ENCODE measurements at regions not wholly inside any gene's neighbourhood (a gene's known extent, or its start where the extent isn't known, plus 50 kb on each side); places are given as distances from the start of the nearest gene placed in this dataset.

DNA sequence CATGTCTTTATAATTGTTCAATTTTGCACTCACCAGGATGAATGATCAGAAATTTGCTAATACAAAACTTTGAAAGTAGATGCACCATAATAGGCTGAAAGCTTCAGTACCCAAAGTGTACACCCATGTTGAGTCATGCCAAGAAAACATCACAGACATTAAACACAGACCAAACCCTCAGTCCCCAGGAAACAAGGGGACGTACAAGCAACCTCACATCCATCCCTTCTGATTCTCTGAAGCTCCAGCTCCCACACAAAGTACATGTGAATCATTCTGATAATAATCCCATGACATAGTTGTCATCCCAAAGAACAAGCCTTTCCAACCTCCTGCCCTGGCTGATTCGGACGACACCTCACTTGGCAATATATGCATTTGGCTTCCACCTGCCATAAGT, 183.8 kb downstream of the SNX19 start:
- TF ChIP-seq POLR2AphosphoS5 (IDR thresholded peaks at IDR 0.05; ENCODE audit: low read depth, low read length) (no peak), TAF1 (IDR thresholded peaks at IDR 0.05; ENCODE audit: borderline replicate concordance, insufficient read depth, low read length) (no peak), SIN3A (IDR thresholded peaks at IDR 0.05; ENCODE audit: borderline replicate concordance, insufficient read depth, low read length) (no peak), FOXP2 (optimal IDR thresholded peaks at IDR 0.05; ENCODE audit: borderline replicate concordance, extremely low read depth, extremely low read length, insufficient read depth) (no peak)
- TF ChIP-seq, protein P1, sequence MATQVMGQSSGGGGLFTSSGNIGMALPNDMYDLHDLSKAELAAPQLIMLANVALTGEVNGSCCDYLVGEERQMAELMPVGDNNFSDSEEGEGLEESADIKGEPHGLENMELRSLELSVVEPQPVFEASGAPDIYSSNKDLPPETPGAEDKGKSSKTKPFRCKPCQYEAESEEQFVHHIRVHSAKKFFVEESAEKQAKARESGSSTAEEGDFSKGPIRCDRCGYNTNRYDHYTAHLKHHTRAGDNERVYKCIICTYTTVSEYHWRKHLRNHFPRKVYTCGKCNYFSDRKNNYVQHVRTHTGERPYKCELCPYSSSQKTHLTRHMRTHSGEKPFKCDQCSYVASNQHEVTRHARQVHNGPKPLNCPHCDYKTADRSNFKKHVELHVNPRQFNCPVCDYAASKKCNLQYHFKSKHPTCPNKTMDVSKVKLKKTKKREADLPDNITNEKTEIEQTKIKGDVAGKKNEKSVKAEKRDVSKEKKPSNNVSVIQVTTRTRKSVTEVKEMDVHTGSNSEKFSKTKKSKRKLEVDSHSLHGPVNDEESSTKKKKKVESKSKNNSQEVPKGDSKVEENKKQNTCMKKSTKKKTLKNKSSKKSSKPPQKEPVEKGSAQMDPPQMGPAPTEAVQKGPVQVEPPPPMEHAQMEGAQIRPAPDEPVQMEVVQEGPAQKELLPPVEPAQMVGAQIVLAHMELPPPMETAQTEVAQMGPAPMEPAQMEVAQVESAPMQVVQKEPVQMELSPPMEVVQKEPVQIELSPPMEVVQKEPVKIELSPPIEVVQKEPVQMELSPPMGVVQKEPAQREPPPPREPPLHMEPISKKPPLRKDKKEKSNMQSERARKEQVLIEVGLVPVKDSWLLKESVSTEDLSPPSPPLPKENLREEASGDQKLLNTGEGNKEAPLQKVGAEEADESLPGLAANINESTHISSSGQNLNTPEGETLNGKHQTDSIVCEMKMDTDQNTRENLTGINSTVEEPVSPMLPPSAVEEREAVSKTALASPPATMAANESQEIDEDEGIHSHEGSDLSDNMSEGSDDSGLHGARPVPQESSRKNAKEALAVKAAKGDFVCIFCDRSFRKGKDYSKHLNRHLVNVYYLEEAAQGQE (IDR thresholded peaks at IDR 0.05; ENCODE audit: insufficient read depth in 1 of 2, low read depth in 2 of 2, low read length in 2 of 2), result no peak

GRCh38 chr11:130737041-130737830, 179.0 kb downstream of the SNX19 start:
- no peak for TF ChIP-seq FOXP2 (optimal IDR thresholded peaks at IDR 0.05; ENCODE audit: borderline replicate concordance, extremely low read depth, extremely low read length, insufficient read depth)
- no peak for TF ChIP-seq POLR2AphosphoS5 (IDR thresholded peaks at IDR 0.05; ENCODE audit: low read depth, low read length)
- TF ChIP-seq TAF1 (IDR thresholded peaks at IDR 0.05; ENCODE audit: borderline replicate concordance, insufficient read depth, low read length), result no peak
- TF ChIP-seq SIN3A (IDR thresholded peaks at IDR 0.05; ENCODE audit: borderline replicate concordance, insufficient read depth, low read length), result no peak
- TF ChIP-seq, protein P1 (IDR thresholded peaks at IDR 0.05; ENCODE audit: insufficient read depth in 1 of 2, low read depth in 2 of 2, low read length in 2 of 2), result no peak

- TF ChIP-seq TAF1 (IDR thresholded peaks at IDR 0.05; ENCODE audit: borderline replicate concordance, insufficient read depth, low read length) (no peak), FOXP2 (optimal IDR thresholded peaks at IDR 0.05; ENCODE audit: borderline replicate concordance, extremely low read depth, extremely low read length, insufficient read depth) (peak; percentile 6)
Measured at GRCh38 chr11:130737866-130738431, 178.3 kb downstream of the SNX19 start.

DNA sequence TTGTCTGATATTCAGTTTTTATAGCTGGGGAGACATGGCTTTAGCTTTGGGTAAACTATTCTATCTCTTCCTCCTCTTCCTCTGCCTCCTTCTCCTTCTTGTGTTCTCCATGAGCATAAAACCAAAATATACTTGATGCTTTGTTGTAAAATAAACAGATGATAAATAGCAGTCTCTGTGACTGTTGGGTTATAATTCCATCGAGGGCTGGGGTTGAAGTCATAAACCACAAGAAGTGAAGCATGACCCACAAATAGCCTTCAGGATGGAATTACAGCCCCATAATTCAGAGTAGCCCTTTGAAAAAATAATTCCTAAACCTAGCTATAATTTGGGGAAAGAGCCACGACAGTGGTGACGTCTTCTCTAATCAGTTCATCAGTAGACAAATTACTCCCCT, 177.7 kb downstream of the SNX19 start:
- TF ChIP-seq, protein P1 (IDR thresholded peaks at IDR 0.05; ENCODE audit: insufficient read depth in 1 of 2, low read depth in 2 of 2, low read length in 2 of 2), result no peak
- no peak for TF ChIP-seq SIN3A (IDR thresholded peaks at IDR 0.05; ENCODE audit: borderline replicate concordance, insufficient read depth, low read length)
- no peak for TF ChIP-seq FOXP2 (optimal IDR thresholded peaks at IDR 0.05; ENCODE audit: borderline replicate concordance, extremely low read depth, extremely low read length, insufficient read depth)
- no peak for TF ChIP-seq TAF1 (IDR thresholded peaks at IDR 0.05; ENCODE audit: borderline replicate concordance, insufficient read depth, low read length)
- no peak for TF ChIP-seq POLR2AphosphoS5 (IDR thresholded peaks at IDR 0.05; ENCODE audit: low read depth, low read length)

DNA sequence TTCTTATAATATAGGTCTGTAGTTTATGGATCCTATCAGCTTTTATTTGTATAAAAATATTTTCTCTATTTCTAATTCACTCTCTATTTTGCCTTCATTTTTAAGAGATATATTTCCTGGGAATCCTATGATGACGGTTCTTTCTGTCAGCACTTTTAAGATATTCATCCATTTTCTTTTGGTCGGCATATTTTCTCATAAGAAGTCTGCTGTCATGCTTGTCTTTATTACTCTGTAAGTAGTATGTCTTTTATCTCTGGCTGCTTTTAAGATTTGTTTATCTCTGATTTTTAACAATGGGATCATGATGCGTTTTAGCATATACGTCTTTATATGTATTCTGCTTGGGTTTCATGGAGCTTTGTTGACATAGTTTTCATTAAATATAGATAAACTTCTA, 175.5 kb downstream of the SNX19 start:
- TF ChIP-seq, protein P1 (IDR thresholded peaks at IDR 0.05; ENCODE audit: insufficient read depth in 1 of 2, low read depth in 2 of 2, low read length in 2 of 2), result no peak

All from PFSK-1 (cell line).